ENCODE measurements at regions not wholly inside any gene's neighbourhood (a gene's known extent, or its start where the extent isn't known, plus 50 kb on each side); places are given as distances from the start of the nearest gene placed in this dataset.

DNA sequence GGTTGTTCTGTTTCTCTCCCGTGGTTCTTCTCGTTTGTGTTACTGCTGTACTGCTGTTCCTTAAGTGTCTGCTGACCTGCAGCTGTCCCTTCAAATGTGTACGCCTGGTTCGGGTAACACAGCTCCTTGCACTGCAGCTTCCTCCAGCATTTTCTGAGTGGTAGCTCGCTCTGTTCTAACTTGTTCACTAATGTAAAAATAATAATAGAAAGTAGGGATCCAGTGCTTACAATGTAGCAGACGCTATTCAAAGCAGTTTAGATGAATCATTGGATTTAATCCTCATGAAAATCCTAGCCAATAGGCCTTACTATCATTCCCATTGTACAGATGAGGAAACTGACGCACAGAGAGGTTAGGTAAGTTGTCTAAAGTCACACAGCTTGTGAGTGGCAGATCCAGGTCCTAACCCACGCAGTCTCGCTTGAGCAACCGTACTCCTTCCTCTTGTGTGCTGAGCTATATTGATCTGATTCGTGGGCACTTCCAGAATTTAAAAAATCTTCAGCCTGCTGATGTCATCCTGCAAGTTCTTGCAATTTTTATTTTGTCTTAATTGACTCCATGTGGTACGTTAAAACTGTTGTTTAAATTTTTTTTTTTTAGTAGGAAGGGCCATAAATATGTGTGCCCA, 448.2 kb upstream of the FAT1 start:
- intact Hi-C loops (cut with micrococcal nuclease) = no loop called here
- H3K27ac Mint-ChIP-seq = no peak overlapping the region
- no peaks in the 10 kb centered on the region for H3K27me3 Mint-ChIP-seq (ENCODE audit: low read depth)
- CTCF ChIA-PET = no interaction called here
- no peaks in the 10 kb centered on the region for H3K4me1 Mint-ChIP-seq (ENCODE audit: low read depth)
- H3K9me3 Mint-ChIP-seq = peaks cover 2% of the 10 kb centered on the region
- no peaks in the 10 kb centered on the region for H3K36me3 Mint-ChIP-seq (ENCODE audit: low read depth)
- H3K4me3 Mint-ChIP-seq = no peak overlapping the region
- no peak for DNase-seq

- Mint-ChIP-seq H3K36me3 (ENCODE audit: low read depth) (no peaks in the 10 kb centered on the region), H3K27me3 (ENCODE audit: low read depth) (no peaks in the 10 kb centered on the region), H3K4me1 (ENCODE audit: low read depth) (no peaks in the 10 kb centered on the region), H3K9me3 (peaks cover 2% of the 10 kb centered on the region), H3K27ac (no peak overlapping the region), H3K4me3 (no peak overlapping the region)
- CTCF ChIA-PET = no interaction called here
- DNase-seq = no peak
- intact Hi-C loops (cut with micrococcal nuclease) = no loop called here
Measured at GRCh38 chr4:187172340-187172761, 448.7 kb upstream of the FAT1 start.

DNA sequence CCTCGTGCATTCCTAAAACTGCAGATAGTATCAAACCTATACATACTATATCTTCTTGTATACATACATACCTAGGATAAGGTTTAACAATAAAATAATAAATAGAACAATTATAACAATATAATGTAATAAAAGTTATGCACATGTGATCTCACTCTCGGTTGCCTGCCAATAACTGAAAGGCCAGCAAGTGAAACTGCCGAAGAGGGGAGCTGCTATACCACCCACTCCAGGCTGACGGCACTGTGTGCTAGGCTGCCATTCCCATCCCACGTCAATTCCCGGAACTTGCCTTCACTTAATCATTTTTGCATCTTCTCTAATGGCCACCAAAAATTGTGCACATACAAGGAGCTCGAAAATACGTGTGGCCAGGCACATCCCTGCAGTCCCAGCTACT, 451.1 kb upstream of the FAT1 start:
- H3K9me3 Mint-ChIP-seq = peaks cover 2% of the 10 kb centered on the region
- H3K4me3 Mint-ChIP-seq = no peak overlapping the region
- DNase-seq = no peak
- no peaks in the 10 kb centered on the region for H3K36me3 Mint-ChIP-seq (ENCODE audit: low read depth)
- no peaks in the 10 kb centered on the region for H3K27me3 Mint-ChIP-seq (ENCODE audit: low read depth)
- H3K27ac Mint-ChIP-seq = no peak overlapping the region
- intact Hi-C loops (cut with micrococcal nuclease) = no loop called here
- no peaks in the 10 kb centered on the region for H3K4me1 Mint-ChIP-seq (ENCODE audit: low read depth)
- CTCF ChIA-PET = no interaction called here

DNA sequence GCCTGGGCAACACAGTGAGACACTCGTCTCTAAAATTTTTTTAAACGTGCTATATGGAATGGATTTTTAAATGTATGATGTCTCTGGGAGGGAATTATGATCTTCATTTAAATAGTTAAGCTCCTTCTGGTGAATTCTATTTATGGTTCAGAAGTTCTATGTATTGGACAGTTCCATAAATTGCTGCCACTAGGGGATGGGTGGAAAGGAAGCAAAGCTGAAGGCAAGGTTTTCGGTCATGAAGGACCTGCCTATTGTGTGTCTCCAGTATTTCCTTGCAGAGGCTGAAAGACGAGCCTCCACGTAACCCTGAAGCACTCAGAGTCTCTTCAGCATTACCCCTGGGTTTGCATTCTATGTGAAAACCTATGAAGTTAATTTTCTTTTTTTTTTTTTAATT, 451.5 kb upstream of the FAT1 start:
- Mint-ChIP-seq H3K27me3 (ENCODE audit: low read depth) (no peaks in the 10 kb centered on the region), H3K9me3 (peaks cover 2% of the 10 kb centered on the region)
- CTCF ChIA-PET = interaction anchor here (0.6 kb wide), 1 partner anchor 271 kb away, joined by 3 read pairs; no protein-coding TSS in a partner anchor

GRCh38 chr4:187176261-187176910, 452.7 kb upstream of the FAT1 start:
- Mint-ChIP-seq H3K27me3 (ENCODE audit: low read depth) (no peaks in the 10 kb centered on the region), H3K9me3 (peaks cover 2% of the 10 kb centered on the region), H3K27ac (no peak overlapping the region), H3K36me3 (ENCODE audit: low read depth) (no peaks in the 10 kb centered on the region), H3K4me1 (ENCODE audit: low read depth) (no peaks in the 10 kb centered on the region), H3K4me3 (no peak overlapping the region)
- no peak for DNase-seq
- CTCF ChIA-PET = no interaction called here
- intact Hi-C loops (cut with micrococcal nuclease) = no loop called here

More for the DNA sequence above, 451.5 kb upstream of the FAT1 start:
- Mint-ChIP-seq H3K4me3 (no peak overlapping the region), H3K36me3 (ENCODE audit: low read depth) (no peaks in the 10 kb centered on the region), H3K4me1 (ENCODE audit: low read depth) (no peaks in the 10 kb centered on the region), H3K27ac (no peak overlapping the region)
- DNase-seq = no peak
- intact Hi-C loops (cut with micrococcal nuclease) = no loop called here

DNA sequence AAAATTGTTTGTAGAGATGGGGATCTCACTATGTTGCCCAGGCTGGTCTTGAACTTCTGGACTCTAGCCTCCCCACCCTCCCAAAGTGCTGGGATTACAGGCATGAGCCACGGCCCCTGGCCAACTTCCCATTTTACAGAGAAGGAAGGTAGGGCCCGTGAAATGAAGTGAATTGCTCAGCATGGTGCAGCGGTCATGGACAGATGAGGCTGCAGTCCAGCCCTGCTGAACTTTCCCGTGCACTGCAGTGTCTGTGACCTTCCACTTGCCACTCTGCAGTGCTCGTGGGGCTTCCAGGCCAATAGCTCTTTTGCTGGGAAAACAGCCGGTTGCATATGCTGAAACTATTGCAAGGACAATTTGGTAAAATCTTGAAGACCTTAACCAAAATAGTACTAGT, 454.4 kb upstream of the FAT1 start:
- Mint-ChIP-seq H3K9me3 (peaks cover 2% of the 10 kb centered on the region), H3K27ac (no peak overlapping the region), H3K4me3 (no peak overlapping the region), H3K27me3 (ENCODE audit: low read depth) (no peaks in the 10 kb centered on the region), H3K36me3 (ENCODE audit: low read depth) (no peaks in the 10 kb centered on the region), H3K4me1 (ENCODE audit: low read depth) (no peaks in the 10 kb centered on the region)
- intact Hi-C loops (cut with micrococcal nuclease) = no loop called here
- CTCF ChIA-PET = no interaction called here
- DNase-seq = no peak

- H3K36me3 Mint-ChIP-seq (ENCODE audit: low read depth) = no peaks in the 10 kb centered on the region
- no peaks in the 10 kb centered on the region for H3K27me3 Mint-ChIP-seq (ENCODE audit: low read depth)
- peaks cover 2% of the 10 kb centered on the region for H3K9me3 Mint-ChIP-seq
- no peak overlapping the region for H3K27ac Mint-ChIP-seq
- no peak for DNase-seq
- H3K4me3 Mint-ChIP-seq = no peak overlapping the region
- CTCF ChIA-PET = no interaction called here
- H3K4me1 Mint-ChIP-seq (ENCODE audit: low read depth) = no peaks in the 10 kb centered on the region
- intact Hi-C loops (cut with micrococcal nuclease) = no loop called here
Measured at GRCh38 chr4:187178587-187178986, 454.9 kb upstream of the FAT1 start.

GRCh38 chr4:187179086-187180058, 455.7 kb upstream of the FAT1 start:
- DNase-seq = no peak
- CTCF ChIA-PET = no interaction called here
- intact Hi-C loops (cut with micrococcal nuclease) = no loop called here
- no peak overlapping the region for H3K27ac Mint-ChIP-seq
- H3K4me3 Mint-ChIP-seq = no peak overlapping the region
- peaks cover 2% of the 10 kb centered on the region for H3K9me3 Mint-ChIP-seq
- H3K27me3 Mint-ChIP-seq (ENCODE audit: low read depth) = no peaks in the 10 kb centered on the region
- H3K36me3 Mint-ChIP-seq (ENCODE audit: low read depth) = no peaks in the 10 kb centered on the region
- no peaks in the 10 kb centered on the region for H3K4me1 Mint-ChIP-seq (ENCODE audit: low read depth)

- Mint-ChIP-seq H3K27ac (no peak overlapping the region), H3K4me3 (no peak overlapping the region), H3K27me3 (ENCODE audit: low read depth) (no peaks in the 10 kb centered on the region), H3K36me3 (ENCODE audit: low read depth) (no peaks in the 10 kb centered on the region), H3K4me1 (ENCODE audit: low read depth) (no peaks in the 10 kb centered on the region), H3K9me3 (peaks cover 2% of the 10 kb centered on the region)
- intact Hi-C loops (cut with micrococcal nuclease) = no loop called here
- DNase-seq = no peak
- CTCF ChIA-PET = no interaction called here
Measured at GRCh38 chr4:187181054-187181453, 457.4 kb upstream of the FAT1 start.

GRCh38 chr4:187183346-187183745, 459.7 kb upstream of the FAT1 start:
- no peak overlapping the region for H3K27ac Mint-ChIP-seq
- H3K27me3 Mint-ChIP-seq (ENCODE audit: low read depth) = no peaks in the 10 kb centered on the region
- intact Hi-C loops (cut with micrococcal nuclease) = no loop called here
- H3K4me1 Mint-ChIP-seq (ENCODE audit: low read depth) = no peaks in the 10 kb centered on the region
- no peaks in the 10 kb centered on the region for H3K9me3 Mint-ChIP-seq
- no peak for DNase-seq
- CTCF ChIA-PET = no interaction called here
- no peaks in the 10 kb centered on the region for H3K36me3 Mint-ChIP-seq (ENCODE audit: low read depth)
- no peak overlapping the region for H3K4me3 Mint-ChIP-seq

DNA sequence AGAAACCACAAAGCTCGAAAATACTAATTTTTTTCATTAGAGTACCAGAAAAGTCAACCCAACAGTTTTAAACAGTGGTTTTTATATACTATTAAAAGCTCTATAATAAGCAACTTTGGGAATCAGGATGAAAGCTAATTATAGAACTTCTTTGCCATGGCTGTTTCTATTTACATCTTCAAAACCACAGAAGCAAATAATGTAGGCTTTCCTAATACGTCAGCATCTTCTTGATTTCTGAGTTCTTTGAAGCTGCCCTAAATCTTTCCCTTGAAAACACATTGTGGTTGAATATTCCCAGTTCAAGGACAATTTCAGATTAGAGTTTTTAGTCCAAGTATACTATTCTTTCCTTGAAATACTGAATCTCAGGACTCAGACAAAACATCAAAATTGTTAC, 460.2 kb upstream of the FAT1 start:
- Mint-ChIP-seq H3K27me3 (ENCODE audit: low read depth) (no peaks in the 10 kb centered on the region), H3K9me3 (no peaks in the 10 kb centered on the region), H3K27ac (no peak overlapping the region), H3K4me3 (no peak overlapping the region), H3K4me1 (ENCODE audit: low read depth) (no peaks in the 10 kb centered on the region), H3K36me3 (ENCODE audit: low read depth) (no peaks in the 10 kb centered on the region)
- no peak for DNase-seq
- CTCF ChIA-PET = no interaction called here
- intact Hi-C loops (cut with micrococcal nuclease) = no loop called here

DNA sequence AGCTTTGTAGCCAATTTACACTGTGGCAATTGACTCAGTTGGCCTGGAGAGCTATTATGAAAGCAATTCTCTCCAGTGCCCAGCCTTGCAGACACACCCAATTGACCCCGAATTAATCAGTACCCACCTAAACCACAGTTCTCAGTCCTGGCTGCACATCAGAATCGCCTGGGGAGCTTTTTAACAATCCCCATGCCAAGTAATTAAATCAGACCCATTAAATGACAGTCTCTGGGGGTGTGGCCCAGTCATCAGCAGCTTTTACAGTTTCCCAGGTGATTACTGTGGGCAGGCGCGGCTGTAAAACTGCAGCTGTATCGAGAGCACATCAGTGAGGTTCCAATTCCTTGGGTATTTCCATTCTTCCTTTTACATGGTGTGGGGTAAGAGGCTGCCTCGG, 460.9 kb upstream of the FAT1 start:
- no peaks in the 10 kb centered on the region for H3K9me3 Mint-ChIP-seq
- CTCF ChIA-PET = no interaction called here

DNA sequence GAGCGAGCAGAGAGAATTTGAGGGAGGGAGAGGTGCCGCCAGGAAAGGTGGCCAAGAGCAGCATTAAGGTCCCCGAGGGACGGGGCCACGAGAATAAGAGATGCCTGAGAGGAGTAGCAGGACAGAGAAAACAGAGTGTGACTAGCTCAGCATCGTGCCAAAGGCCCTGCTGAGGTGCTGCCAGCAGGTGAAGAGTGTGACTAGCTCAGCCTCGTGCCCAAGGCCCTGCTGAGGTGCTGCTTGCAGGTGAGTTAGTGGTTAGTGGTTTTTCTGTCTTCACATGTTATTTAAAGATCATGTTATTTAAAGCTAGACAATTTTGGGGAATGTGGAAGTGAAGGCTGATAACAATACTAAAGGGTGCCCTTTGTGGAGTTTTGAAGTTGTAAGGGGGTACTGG, 464.5 kb upstream of the FAT1 start:
- Mint-ChIP-seq H3K27ac (no peak overlapping the region), H3K27me3 (ENCODE audit: low read depth) (no peaks in the 10 kb centered on the region), H3K4me3 (no peak overlapping the region), H3K36me3 (ENCODE audit: low read depth) (no peaks in the 10 kb centered on the region), H3K4me1 (ENCODE audit: low read depth) (no peaks in the 10 kb centered on the region), H3K9me3 (no peaks in the 10 kb centered on the region)
- CTCF ChIA-PET = no interaction called here
- no peak for DNase-seq
- intact Hi-C loops (cut with micrococcal nuclease) = no loop called here

More for the DNA sequence above, 460.9 kb upstream of the FAT1 start:
- no peak overlapping the region for H3K27ac Mint-ChIP-seq
- no peak for DNase-seq
- no peaks in the 10 kb centered on the region for H3K27me3 Mint-ChIP-seq (ENCODE audit: low read depth)
- H3K4me1 Mint-ChIP-seq (ENCODE audit: low read depth) = no peaks in the 10 kb centered on the region
- H3K36me3 Mint-ChIP-seq (ENCODE audit: low read depth) = no peaks in the 10 kb centered on the region
- intact Hi-C loops (cut with micrococcal nuclease) = no loop called here
- no peak overlapping the region for H3K4me3 Mint-ChIP-seq

Measured in activated naive CD4-positive, alpha-beta T cell treated with anti-CD3 and anti-CD28 coated beads for 36 hours (primary cell).